SK-N-MC (cell line): ENCODE measurements at regions not wholly inside any gene's neighbourhood (a gene's known extent, or its start where the extent isn't known, plus 50 kb on each side); places are given as distances from the start of the nearest gene placed in this dataset.

Source experiments
- FOXP2 ChIP-seq: optimal IDR thresholded peaks from 2 replicates; pipeline ENCODE3; 2011; ENCODE audit warnings: mild to moderate bottlenecking, moderate library complexity; ENCODE audit not compliant: insufficient read depth; ENCODE audit errors: extremely low read length, control extremely low read depth
- POLR2AphosphoS5 ChIP-seq: IDR thresholded peaks from 2 replicates; pipeline ENCODE4 v1.6.1; 2012; ENCODE audit warnings: mild to moderate bottlenecking, low read depth, low read length, borderline replicate concordance

GRCh38 chr5:33282157-33282556 is 158.6 kb upstream of the TARS1 start:
- TF ChIP-seq POLR2AphosphoS5 (no peak), FOXP2 (no peak)
